GM12873 (cell line): ENCODE measurements at regions not wholly inside any gene's neighbourhood (a gene's known extent, or its start where the extent isn't known, plus 50 kb on each side); places are given as distances from the start of the nearest gene placed in this dataset.

Source experiments
- TF ChIP-seq, protein P1 (sequence below): IDR thresholded peaks from 2 replicates; pipeline ENCODE4 v1.5.1; 2012; ENCODE audit warnings: low read depth, mild to moderate bottlenecking, moderate library complexity, low read length, control low read depth; ENCODE audit not compliant: insufficient read depth; ENCODE audit errors: missing control alignments

DNA sequence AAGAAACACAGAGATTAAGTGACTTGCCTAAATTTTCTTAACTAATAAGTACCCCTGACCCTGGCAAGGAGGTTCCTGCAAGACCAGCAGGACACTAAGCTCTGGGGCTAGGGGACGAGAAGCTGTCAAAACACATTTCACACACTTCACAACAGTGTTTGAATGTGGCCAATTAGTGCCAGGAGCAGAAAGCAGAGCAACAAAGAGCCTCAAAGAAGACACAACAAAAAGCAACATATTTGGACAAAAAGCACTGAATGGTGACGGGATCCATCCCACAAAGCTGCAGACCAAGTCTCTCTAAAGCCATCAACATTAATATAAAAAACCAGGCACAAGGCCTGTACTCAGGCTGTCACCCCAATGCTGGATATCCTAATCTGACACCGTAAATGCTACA lies 361.9 kb upstream of the RASGEF1B start:
- TF ChIP-seq, protein P1, sequence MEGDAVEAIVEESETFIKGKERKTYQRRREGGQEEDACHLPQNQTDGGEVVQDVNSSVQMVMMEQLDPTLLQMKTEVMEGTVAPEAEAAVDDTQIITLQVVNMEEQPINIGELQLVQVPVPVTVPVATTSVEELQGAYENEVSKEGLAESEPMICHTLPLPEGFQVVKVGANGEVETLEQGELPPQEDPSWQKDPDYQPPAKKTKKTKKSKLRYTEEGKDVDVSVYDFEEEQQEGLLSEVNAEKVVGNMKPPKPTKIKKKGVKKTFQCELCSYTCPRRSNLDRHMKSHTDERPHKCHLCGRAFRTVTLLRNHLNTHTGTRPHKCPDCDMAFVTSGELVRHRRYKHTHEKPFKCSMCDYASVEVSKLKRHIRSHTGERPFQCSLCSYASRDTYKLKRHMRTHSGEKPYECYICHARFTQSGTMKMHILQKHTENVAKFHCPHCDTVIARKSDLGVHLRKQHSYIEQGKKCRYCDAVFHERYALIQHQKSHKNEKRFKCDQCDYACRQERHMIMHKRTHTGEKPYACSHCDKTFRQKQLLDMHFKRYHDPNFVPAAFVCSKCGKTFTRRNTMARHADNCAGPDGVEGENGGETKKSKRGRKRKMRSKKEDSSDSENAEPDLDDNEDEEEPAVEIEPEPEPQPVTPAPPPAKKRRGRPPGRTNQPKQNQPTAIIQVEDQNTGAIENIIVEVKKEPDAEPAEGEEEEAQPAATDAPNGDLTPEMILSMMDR, result no peak

DNA sequence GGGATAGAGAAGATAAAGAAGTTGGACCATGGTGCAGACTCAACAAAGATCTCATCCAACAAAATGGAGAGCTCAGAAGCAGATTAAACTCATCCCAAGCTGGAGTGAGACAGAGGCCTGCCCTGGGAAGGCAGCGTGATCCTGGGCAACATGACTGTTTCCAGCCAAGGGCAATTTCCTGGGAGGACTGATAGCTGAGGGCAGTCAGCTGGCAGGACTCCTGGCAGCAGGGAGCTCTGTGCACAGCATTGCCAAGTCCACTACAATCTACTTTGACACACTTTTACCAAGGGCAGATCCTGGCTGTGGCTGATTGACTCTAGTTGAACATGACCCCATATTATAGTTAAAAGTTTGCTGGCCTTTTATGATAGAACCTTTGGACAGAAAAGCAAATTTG lies 357.3 kb upstream of the RASGEF1B start:
- TF ChIP-seq, protein P1, result no peak

DNA sequence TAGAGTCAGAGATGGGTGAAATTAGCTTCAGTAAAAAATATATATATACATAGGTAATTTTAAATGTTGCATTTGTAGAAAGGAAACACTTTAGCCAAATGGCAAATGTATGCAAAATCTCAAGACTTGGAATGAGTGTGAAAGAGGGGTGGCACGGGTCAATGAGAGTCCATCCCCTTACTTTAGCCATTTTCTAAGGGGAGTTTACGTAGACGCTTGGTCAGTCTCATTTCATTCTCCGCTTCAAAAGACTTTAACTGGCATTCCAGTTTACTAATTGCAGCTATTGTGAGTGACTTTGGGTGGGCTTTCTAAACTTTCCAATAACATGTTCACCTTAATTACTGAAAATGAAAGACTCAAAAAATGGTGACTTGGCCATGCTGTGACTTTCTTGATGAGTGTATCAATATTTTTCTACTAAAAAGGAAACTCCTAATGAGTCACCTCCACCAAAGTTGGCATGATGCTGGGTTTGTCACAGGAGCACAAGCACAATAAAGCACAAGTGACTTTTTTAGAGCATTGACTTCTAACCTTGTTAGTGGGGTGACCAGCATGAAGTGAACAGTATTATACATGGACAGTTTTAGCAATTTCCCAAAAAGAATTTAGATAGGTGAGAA lies 356.0 kb upstream of the RASGEF1B start:
- TF ChIP-seq, protein P1, result no peak

DNA sequence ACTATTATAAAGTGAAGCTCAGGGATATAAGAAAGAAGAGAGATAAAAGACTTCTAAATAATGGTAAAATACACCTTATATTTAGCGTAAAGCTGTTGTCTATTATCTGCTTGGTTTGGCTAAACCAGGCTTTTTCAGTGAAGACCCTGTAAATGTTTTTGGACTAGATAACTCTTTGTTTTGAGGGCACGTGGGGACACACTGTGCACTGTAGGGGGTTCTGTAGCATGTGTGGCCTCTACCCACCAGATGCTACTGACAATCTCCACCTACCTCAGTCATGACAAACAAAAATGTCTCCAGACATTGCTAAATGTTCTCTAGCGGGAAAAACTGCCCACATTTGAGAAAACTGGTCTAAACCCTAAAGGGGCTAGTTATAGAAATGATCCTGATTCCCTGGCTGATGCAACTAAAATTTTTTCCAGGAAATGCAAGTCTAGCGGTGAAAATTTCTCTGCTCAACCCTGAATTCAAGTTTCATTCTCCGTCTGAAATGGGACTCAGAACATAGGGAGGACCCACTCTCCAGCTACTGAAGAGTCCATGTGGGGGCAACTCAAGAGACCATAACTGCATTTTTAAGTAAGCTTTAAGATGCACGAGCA lies 355.2 kb upstream of the RASGEF1B start:
- TF ChIP-seq, protein P1, result no peak

DNA sequence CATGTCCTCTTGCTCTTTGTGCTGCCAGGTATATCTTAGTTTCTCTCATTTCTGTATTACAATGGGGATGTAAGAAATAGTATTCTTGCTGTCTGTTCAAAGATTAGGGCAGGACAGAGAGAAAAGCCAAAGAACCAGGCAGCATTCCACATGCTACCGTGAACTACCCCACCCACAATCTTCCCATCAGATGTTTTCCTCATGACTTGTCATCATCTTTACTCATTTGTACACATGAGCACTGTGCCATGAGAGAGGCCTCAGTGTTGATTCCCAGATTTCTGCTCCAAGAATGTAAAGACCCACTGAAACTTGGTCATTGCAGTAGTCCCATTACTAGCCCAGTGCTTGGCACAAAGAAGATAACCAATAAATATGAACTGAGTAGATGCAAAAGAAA lies 354.6 kb upstream of the RASGEF1B start:
- TF ChIP-seq, protein P1, result no peak

DNA sequence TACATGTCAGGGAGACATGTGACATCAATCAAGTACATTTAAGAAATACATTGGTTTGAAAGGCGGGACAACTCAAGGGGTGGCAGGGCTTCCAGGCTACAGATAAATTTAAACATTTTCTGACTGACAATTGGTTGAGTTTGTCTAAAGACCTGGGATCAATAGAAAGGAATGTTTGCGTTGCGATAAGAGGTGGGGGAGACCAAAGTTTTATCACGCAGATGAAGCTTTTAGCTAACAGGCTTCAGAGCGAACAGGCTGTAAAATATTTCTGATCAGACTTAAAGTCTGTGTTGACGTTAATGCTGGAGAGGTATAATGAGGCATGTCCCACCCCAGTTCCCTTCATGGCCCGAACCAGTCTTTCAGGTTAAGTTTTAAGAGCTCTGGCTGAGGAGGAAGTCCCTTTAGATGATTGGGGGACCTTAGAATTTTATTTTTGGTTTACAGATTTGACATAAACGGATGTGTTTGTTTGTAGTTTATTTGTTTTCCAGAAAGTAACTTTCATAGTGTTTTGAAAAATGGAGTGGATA lies 346.7 kb upstream of the RASGEF1B start:
- TF ChIP-seq, protein P1, result no peak

DNA sequence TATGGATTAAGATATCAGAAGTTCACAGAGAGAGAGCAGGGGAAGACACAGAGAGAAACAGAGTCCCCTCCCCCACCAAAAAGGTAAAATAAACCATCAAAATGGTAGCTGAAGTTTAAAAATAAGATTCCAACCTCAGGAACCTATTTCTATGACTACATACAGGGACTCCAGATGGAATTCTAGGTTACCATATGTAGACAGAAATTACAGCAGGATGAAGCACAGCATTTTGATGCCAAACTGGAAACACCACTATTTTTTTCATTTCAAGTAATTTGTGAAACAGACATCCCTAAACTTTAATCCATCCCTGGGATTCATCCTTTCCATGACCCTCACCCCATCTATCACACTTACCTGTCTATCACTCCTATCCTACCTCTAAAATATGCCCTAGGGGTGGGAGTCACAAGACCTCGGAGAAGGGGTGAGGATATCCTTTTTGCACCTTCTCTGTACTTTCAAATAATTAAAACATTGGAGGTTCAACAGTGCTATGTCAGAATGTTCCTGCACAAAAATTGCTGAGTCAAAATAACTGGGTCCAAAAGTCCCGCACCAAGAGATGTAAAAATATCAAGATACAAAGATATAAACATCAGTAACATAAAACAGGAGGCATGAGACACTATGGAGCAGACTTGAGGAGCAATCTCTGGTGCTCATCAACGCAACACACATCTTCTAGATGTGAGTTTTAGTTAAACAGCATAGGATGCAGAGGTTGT lies 344.5 kb upstream of the RASGEF1B start:
- TF ChIP-seq, protein P1, result no peak
